Panc1 (cell line): ENCODE measurements at regions not wholly inside any gene's neighbourhood (a gene's known extent, or its start where the extent isn't known, plus 50 kb on each side); places are given as distances from the start of the nearest gene placed in this dataset.

ENCODE experiments used
- ATAC-seq: fragments of 200-7000 bp; cut with Tn5 transposase; 2 replicates; pipeline ENCODE4 v1.9.1; 2020; ENCODE audit warnings: mild to moderate bottlenecking, moderate library complexity
- BruUV-seq: library from RNA; stranded (reverse); fragments of 400-500 nt; replicated peaks from 2 replicates; lab custom pipeline; 2021; lab: Mats Ljungman, UMichigan
- CTCF ChIA-PET: fragments of 300-600 bp; sonication (Branson Sonifier 250); formaldehyde crosslinking; loops from one replicate; lab custom pipeline; 2022; ENCODE audit warnings: antibody characterized with exemption; lab: Charles Lee
- POLR2A ChIA-PET: fragments of 300-600 bp; sonication (Branson Sonifier 250); formaldehyde crosslinking; loops from one replicate; lab custom pipeline; 2022; ENCODE audit warnings: antibody characterized with exemption; lab: Charles Lee
- DNase-seq: peaks from one replicate; pipeline ENCODE4 v3.0.0-alpha.2; 2010; ENCODE audit warnings: low read depth, low spot score
- H3K27ac ChIP-seq: 2 replicates; pipeline ENCODE4 v1.5.1; 2011; ENCODE audit warnings: mild to moderate bottlenecking, low read length, inconsistent platforms
- H3K27me3 ChIP-seq: fragments of 200-500 bp; sonication (Bioruptor generic); 2 replicates; pipeline ENCODE4 v1.6.0; 2014; ENCODE audit warnings: low read length, inconsistent platforms; ENCODE audit not compliant: control insufficient read depth, insufficient read depth
- H3K36me3 ChIP-seq: fragments of 200-500 bp; sonication (Bioruptor generic); 2 replicates; pipeline ENCODE4 v1.5.1; 2014; ENCODE audit warnings: inconsistent platforms, mild to moderate bottlenecking, low read length, moderate library complexity; ENCODE audit not compliant: control insufficient read depth, insufficient read depth
- H3K4me1 ChIP-seq: 2 replicates; pipeline ENCODE4 v1.5.1; 2011; ENCODE audit warnings: inconsistent platforms, mild to moderate bottlenecking, low read length, moderate library complexity; ENCODE audit not compliant: control insufficient read depth, insufficient read depth
- H3K4me3 ChIP-seq, 2 experiments: 2 replicates each; pipeline ENCODE4 v1.5.1; 2011 to 2012; ENCODE audit warnings: low read depth in 2 of 2, low read length in 2 of 2, mild to moderate bottlenecking in 2 of 2, inconsistent platforms in 1 of 2, moderate library complexity in 1 of 2
- H3K9me3 ChIP-seq: fragments of 200-500 bp; sonication (Bioruptor generic); 2 replicates; pipeline ENCODE4 v1.5.1; 2014; ENCODE audit warnings: low read depth, mild to moderate bottlenecking, inconsistent platforms, low read length, moderate library complexity; ENCODE audit not compliant: control insufficient read depth, insufficient read depth
- POLR2AphosphoS5 ChIP-seq: IDR thresholded peaks from 2 replicates; pipeline ENCODE4 v1.6.1; 2012; ENCODE audit warnings: mild to moderate bottlenecking, low read depth, low read length, moderate library complexity
- SIN3A ChIP-seq: IDR thresholded peaks from 2 replicates; pipeline ENCODE4 v1.6.1; 2012; ENCODE audit warnings: low read depth, mild to moderate bottlenecking, low read length, moderate library complexity, borderline replicate concordance; ENCODE audit not compliant: insufficient read depth
- TCF7L2 ChIP-seq: IDR thresholded peaks from 2 replicates; pipeline ENCODE4 v1.6.1; 2011; ENCODE audit warnings: mild to moderate bottlenecking, low read depth, low read length, inconsistent platforms
- in situ Hi-C: cut with HindIII; loops from 2 replicates; pipeline ENCODE4 v1.10.0; 2016; ENCODE audit warnings: low sequenced_read_pairs, low pct_unique_long_range_greater_than_20kb
- intact Hi-C: fragments of 100-400 bp; cut with micrococcal nuclease; formaldehyde crosslinking; loops from one replicate; pipeline ENCODE4 v1.10.0; 2022; ENCODE audit not compliant: unreplicated experiment
- TF ChIP-seq, protein P1 (sequence below): fragments of 450-650 bp; IDR thresholded peaks from 2 replicates; pipeline ENCODE4 v1.5.1; 2017; ENCODE audit warnings: mild to moderate bottlenecking
- TF ChIP-seq, protein P2 (sequence below), 2 experiments: IDR thresholded peaks; 2 replicates each; pipeline ENCODE4 v1.6.1; 2011 to 2012; ENCODE audit warnings: low read depth in 2 of 2, control low read depth in 1 of 2, low read length in 1 of 2, mild to moderate bottlenecking in 1 of 2, moderate library complexity in 1 of 2; ENCODE audit not compliant: insufficient read depth in 1 of 2

DNA sequence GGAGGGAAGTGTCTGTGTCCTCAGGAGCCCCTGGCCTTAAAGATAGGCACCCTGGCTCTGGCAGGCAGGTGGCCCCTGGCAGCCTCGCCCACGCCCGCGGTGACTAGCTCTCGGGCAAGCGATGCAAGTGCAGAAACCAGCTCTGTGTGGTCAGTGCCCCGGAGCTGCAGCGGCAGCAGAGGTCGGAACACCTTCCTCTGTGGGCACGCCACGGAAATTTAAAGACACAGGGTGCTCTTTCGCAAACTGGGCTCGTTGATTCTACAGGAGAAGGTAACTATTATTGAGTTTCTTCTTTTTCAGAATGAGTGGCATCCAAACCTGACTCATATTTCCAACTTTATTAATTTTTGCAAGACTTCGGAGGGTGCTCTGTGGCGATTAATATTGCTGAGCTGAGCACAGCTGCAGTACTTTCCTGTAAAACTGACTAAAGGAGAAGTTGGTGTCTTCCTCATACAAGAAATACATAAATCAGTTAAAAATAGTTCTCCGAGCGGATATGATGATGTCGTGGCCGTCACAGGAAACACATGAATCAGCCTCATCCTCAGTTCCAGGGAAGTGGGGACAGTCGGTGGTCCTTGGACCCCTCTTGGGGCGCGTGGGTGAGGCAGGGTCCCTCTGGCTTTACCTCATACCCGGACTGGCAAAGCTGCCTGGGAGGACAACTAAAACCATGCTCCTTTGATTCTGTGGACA, 120.2 kb downstream of the METRNL start:
- CTCF ChIA-PET, result no interaction called here
- no peak overlapping the region for H3K27ac ChIP-seq

DNA sequence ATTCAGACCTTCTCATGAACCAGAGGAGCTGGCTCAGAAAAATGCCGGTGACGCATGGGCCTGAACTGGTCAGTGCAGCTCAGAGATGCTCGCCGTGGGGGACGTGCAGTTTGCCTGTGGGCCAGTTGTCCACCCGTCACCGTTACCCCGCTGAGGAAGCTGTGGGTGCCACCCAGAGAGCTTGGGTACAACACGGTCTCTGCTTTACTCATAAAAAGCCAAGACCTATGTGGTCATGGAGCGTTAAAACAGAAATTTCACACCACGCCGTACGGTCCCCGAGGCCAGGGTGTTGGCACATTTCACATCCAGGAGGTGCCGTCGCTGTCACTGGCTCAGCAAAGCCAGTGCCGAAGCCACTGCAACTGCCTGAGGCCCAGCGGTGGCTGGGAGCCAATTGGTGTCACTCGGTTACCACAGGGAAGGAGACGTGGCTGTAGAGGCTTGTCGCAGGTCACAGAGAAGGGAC, 120.9 kb downstream of the METRNL start:
- no peaks in the 10 kb centered on the region for H3K36me3 ChIP-seq
- no peaks in the 10 kb centered on the region for H3K27me3 ChIP-seq
- intact Hi-C loops, result no loop called here
- TF ChIP-seq, protein P1, sequence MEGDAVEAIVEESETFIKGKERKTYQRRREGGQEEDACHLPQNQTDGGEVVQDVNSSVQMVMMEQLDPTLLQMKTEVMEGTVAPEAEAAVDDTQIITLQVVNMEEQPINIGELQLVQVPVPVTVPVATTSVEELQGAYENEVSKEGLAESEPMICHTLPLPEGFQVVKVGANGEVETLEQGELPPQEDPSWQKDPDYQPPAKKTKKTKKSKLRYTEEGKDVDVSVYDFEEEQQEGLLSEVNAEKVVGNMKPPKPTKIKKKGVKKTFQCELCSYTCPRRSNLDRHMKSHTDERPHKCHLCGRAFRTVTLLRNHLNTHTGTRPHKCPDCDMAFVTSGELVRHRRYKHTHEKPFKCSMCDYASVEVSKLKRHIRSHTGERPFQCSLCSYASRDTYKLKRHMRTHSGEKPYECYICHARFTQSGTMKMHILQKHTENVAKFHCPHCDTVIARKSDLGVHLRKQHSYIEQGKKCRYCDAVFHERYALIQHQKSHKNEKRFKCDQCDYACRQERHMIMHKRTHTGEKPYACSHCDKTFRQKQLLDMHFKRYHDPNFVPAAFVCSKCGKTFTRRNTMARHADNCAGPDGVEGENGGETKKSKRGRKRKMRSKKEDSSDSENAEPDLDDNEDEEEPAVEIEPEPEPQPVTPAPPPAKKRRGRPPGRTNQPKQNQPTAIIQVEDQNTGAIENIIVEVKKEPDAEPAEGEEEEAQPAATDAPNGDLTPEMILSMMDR, result no peak
- TF ChIP-seq, protein P2, sequence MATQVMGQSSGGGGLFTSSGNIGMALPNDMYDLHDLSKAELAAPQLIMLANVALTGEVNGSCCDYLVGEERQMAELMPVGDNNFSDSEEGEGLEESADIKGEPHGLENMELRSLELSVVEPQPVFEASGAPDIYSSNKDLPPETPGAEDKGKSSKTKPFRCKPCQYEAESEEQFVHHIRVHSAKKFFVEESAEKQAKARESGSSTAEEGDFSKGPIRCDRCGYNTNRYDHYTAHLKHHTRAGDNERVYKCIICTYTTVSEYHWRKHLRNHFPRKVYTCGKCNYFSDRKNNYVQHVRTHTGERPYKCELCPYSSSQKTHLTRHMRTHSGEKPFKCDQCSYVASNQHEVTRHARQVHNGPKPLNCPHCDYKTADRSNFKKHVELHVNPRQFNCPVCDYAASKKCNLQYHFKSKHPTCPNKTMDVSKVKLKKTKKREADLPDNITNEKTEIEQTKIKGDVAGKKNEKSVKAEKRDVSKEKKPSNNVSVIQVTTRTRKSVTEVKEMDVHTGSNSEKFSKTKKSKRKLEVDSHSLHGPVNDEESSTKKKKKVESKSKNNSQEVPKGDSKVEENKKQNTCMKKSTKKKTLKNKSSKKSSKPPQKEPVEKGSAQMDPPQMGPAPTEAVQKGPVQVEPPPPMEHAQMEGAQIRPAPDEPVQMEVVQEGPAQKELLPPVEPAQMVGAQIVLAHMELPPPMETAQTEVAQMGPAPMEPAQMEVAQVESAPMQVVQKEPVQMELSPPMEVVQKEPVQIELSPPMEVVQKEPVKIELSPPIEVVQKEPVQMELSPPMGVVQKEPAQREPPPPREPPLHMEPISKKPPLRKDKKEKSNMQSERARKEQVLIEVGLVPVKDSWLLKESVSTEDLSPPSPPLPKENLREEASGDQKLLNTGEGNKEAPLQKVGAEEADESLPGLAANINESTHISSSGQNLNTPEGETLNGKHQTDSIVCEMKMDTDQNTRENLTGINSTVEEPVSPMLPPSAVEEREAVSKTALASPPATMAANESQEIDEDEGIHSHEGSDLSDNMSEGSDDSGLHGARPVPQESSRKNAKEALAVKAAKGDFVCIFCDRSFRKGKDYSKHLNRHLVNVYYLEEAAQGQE (IDR thresholded peaks at IDR 0.05; ENCODE audit: insufficient read depth in 1 of 2, low read depth in 2 of 2, low read length in 1 of 2), result no peak
- TF ChIP-seq SIN3A, result no peak
- TF ChIP-seq TCF7L2, result no peak
- no peak for TF ChIP-seq POLR2AphosphoS5
- no peaks in the 10 kb centered on the region for H3K9me3 ChIP-seq
- H3K4me1 ChIP-seq, result no peaks in the 10 kb centered on the region
- no peak for DNase-seq
- no peak overlapping the region for H3K4me3 ChIP-seq
- ChIA-PET POLR2A (no interaction called here), CTCF (no interaction called here)
- in situ Hi-C loops, result no loop called here
- no peak for ATAC-seq
- BruUV-seq, result no TSS peak
- H3K27ac ChIP-seq, result no peak overlapping the region

More for the DNA sequence above, 120.2 kb downstream of the METRNL start:
- no peaks in the 10 kb centered on the region for H3K4me1 ChIP-seq
- no TSS peak for BruUV-seq
- no peak for ATAC-seq
- intact Hi-C loops, result no loop called here
- no peaks in the 10 kb centered on the region for H3K27me3 ChIP-seq
- DNase-seq, result no peak
- no peaks in the 10 kb centered on the region for H3K9me3 ChIP-seq
- H3K36me3 ChIP-seq, result no peaks in the 10 kb centered on the region
- no peak overlapping the region for H3K4me3 ChIP-seq
- in situ Hi-C loops, result no loop called here
- POLR2A ChIA-PET, result no interaction called here
- TF ChIP-seq POLR2AphosphoS5 (no peak), SIN3A (no peak), TCF7L2 (no peak)
- TF ChIP-seq, protein P1, result no peak
- TF ChIP-seq, protein P2 (IDR thresholded peaks at IDR 0.05; ENCODE audit: insufficient read depth in 1 of 2, low read depth in 2 of 2, low read length in 1 of 2), result no peak
